Adrenal gland (tissue), 9 donors: ENCODE measurements at regions not wholly inside any gene's neighbourhood (a gene's known extent, or its start where the extent isn't known, plus 50 kb on each side); places are given as distances from the start of the nearest gene placed in this dataset.

ENCODE experiments used
- DNase-seq, 7 donors: peaks; one replicate each; pipeline ENCODE4 v3.0.0-alpha.2; 2019 to 2020
- H3K27ac ChIP-seq, 5 donors: fragments of 200-600 bp; sonication (generic) in 4 of 5; 1 replicate in 3 of 5; 2 replicates in 2 of 5; pipeline versions ENCODE4 v1.5.1 to v1.8.0; 2016 to 2020; ENCODE audit warnings: mild to moderate bottlenecking in 1 of 5
- H3K27me3 ChIP-seq: fragments of 200-600 bp; 2 replicates; pipeline ENCODE4 v1.8.0; 2021
- H3K36me3 ChIP-seq, 2 donors: fragments of 200-600 bp; replicated peaks in 1 of 2; 1 replicate in 1 of 2; 2 replicates in 1 of 2; pipeline versions ENCODE4 v1.5.1 to v1.8.0; 2018 to 2022
- H3K4me1 ChIP-seq, 2 donors: fragments of 200-600 bp; replicated peaks in 1 of 2; 1 replicate in 1 of 2; 2 replicates in 1 of 2; pipeline versions ENCODE4 v1.5.1 to v1.8.0; 2018 to 2021
- H3K4me3 ChIP-seq, 4 donors: fragments of 200-600 bp; sonication (generic) in 3 of 4; one replicate each; pipeline ENCODE4 v1.5.1; 2016 to 2018
- H3K9me3 ChIP-seq, 3 donors: fragments of 200-600 bp; sonication (generic) in 1 of 3; replicated peaks in 1 of 3; 1 replicate in 2 of 3; 2 replicates in 1 of 3; pipeline versions ENCODE4 v1.5.1 to v1.8.0; 2016 to 2021
- CTCF ChIP-seq, 6 experiments: fragments of 450-650 bp in 4 of 6; fragments of 200-600 bp in 2 of 6; sonication (generic) in 1 of 6; IDR thresholded peaks; 1 replicate in 5 of 6; 2 replicates in 1 of 6; pipeline versions ENCODE4 v1.5.1 to v1.8.0; 2016 to 2021; ENCODE audit warnings: antibody characterized with exemption in 6 of 6, mild to moderate bottlenecking in 2 of 6, moderate library complexity in 1 of 6
- POLR2A ChIP-seq, 2 donors: fragments of 450-650 bp; IDR thresholded peaks; one replicate each; pipeline ENCODE4 v1.6.1; 2017; ENCODE audit warnings: antibody characterized with exemption in 2 of 2, mild to moderate bottlenecking in 2 of 2, moderate library complexity in 1 of 2
- WGBS, 4 donors: extraction: QIAGEN DNeasy Blood & Tissue Kit in 2 of 4; methylation state at CpG; one replicate each; pipeline versions ENCODE4 v1.1.5 to v1.1.7; 2013 to 2017; 5-methylcytosine and 5-hydroxymethylcytosine counted together
- intact Hi-C, 2 donors: fragments of 100-400 bp; cut with DNase I; formaldehyde crosslinking; loops; one replicate each; pipeline versions ENCODE4 v1.14.1 to v1.15.0; 2022 to 2023
- donor health status: healthy with polysubstance abuse.
- donor health status: Bipolar disorder and iron deficiency.
- donor health status: DM: yes; HTN: yes; CAD: no.
- donor health status: DM: no; HTN: no; CAD: no.
- donor health status: DM: no; HTN: no; CAD: no.

- WGBS, 4 donors, result 70 to 82% (median 76%) methylated on average over 5 of the region's 5 CpGs
- no peak overlapping the region for H3K27ac ChIP-seq
- H3K9me3 ChIP-seq, result no peaks in the 10 kb centered on the region
- intact Hi-C loops, result no loop called here
- H3K4me1 ChIP-seq, result no peaks in the 10 kb centered on the region
- H3K4me3 ChIP-seq, result no peak overlapping the region
- DNase-seq, result no peak
- no peaks in the 10 kb centered on the region for H3K36me3 ChIP-seq
- no peak for TF ChIP-seq CTCF (IDR thresholded peaks at IDR 0.05)
- TF ChIP-seq POLR2A (IDR thresholded peaks at IDR 0.05), result no peak
- no peaks in the 10 kb centered on the region for H3K27me3 ChIP-seq
Measured at GRCh38 chr5:156009583-156009982, 317.4 kb upstream of the SGCD start.

GRCh38 chr5:156015137-156015536 lies 311.8 kb upstream of the SGCD start:
- DNase-seq, result no peak
- intact Hi-C loops, result no loop called here
- TF ChIP-seq POLR2A (IDR thresholded peaks at IDR 0.05) (no peak), CTCF (IDR thresholded peaks at IDR 0.05) (no peak)
- no peaks in the 10 kb centered on the region for H3K36me3 ChIP-seq
- H3K27me3 ChIP-seq, result no peaks in the 10 kb centered on the region
- WGBS, 4 donors, result 71 to 86% (median 75%) methylated on average over 1 of the region's 1 CpG
- no peak overlapping the region for H3K27ac ChIP-seq
- H3K9me3 ChIP-seq, result no peaks in the 10 kb centered on the region
- no peaks in the 10 kb centered on the region for H3K4me1 ChIP-seq
- no peak overlapping the region for H3K4me3 ChIP-seq

GRCh38 chr5:156019130-156019529 lies 307.8 kb upstream of the SGCD start:
- Histone ChIP-seq H3K27me3 (no peaks in the 10 kb centered on the region), H3K9me3 (no peaks in the 10 kb centered on the region), H3K36me3 (no peaks in the 10 kb centered on the region), H3K4me1 (no peaks in the 10 kb centered on the region), H3K27ac (no peak overlapping the region), H3K4me3 (no peak overlapping the region)
- WGBS, 4 donors, result 48 to 66% (median 60%) methylated on average over 2 of the region's 2 CpGs
- TF ChIP-seq CTCF (IDR thresholded peaks at IDR 0.05), result no peak
- DNase-seq, result no peak
- intact Hi-C loops, result no loop called here

- Histone ChIP-seq H3K4me3 (no peak overlapping the region), H3K27me3 (no peaks in the 10 kb centered on the region), H3K27ac (no peak overlapping the region), H3K9me3 (no peaks in the 10 kb centered on the region), H3K36me3 (no peaks in the 10 kb centered on the region), H3K4me1 (no peaks in the 10 kb centered on the region)
- DNase-seq, result no peak
- TF ChIP-seq POLR2A (IDR thresholded peaks at IDR 0.05), result no peak
- no peak for TF ChIP-seq CTCF (IDR thresholded peaks at IDR 0.05)
- intact Hi-C loops, result no loop called here
- 58 to 67% (median 63%) methylated on average over 7 of the region's 7 CpGs for WGBS, 4 donors
Measured at GRCh38 chr5:156019571-156020180, 307.3 kb upstream of the SGCD start.
